ENCODE measurements at regions not wholly inside any gene's neighbourhood (a gene's known extent, or its start where the extent isn't known, plus 50 kb on each side); places are given as distances from the start of the nearest gene placed in this dataset.

DNA sequence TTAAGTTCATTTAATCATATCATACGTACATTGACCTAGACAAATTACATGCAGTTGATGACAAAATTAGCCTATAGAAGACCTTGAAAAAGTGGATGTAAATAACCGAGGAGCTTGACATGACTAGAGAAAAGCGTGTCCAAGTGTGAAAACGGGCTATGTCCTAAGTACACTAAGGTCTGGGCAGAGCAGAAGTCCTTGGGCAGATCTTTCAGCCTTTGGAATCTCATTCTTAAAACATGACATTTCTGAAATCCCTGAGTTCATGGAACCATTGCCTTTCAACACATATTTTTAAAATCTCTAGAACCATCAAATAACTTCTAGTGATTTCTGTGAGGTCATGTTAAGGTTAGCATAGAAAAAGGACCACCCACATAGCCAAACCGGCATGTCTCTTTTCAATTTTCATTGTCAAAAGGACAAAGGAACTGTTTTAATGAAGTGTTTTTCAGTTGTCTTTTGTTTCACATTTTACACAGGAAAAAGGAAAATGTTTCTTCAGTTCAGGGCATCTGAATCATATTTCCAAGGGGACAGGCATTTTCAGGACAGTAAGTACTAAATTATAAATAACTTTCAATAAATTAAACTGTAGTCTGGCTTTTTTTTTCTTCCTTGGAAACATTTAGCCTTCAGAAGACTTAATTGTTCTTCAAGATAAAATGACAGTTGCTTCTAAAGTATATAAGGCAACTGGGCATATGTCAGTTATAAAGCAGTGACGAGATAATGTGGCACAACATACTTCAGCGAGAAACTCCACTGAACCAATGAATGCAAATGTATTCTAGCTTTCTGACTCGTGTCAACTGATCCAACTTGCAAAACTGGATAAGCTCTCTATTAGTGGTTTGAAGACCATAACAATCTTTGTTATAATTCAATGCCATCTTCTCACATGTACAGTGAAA lies 416.8 kb downstream of the NFIB start:
- H4K5ac ChIP-seq (ENCODE audit: insufficient read length, low read depth, low read length), result no peak overlapping the region

More for the DNA sequence above, 416.8 kb downstream of the NFIB start:
- H3T11ph ChIP-seq (ENCODE audit: low read length), result no peak overlapping the region
- no peak overlapping the region for H2BK5ac ChIP-seq (ENCODE audit: insufficient read length, low read length)
- H3K14ac ChIP-seq (ENCODE audit: insufficient read depth, low read length), result no peak overlapping the region
- DNase-seq, result no peak
- no CpG with 5 or more reads among the region's 8 CpGs for WGBS (ENCODE audit: extremely low coverage, insufficient read length, low lambda C conversion rate)
- H4K91ac ChIP-seq (ENCODE audit: insufficient read length, low read depth, low read length), result no peak overlapping the region
- no peak overlapping the region for H3K9ac ChIP-seq (ENCODE audit: extremely low read depth, insufficient read length, low read length)
- no peak overlapping the region for H3K4ac ChIP-seq (ENCODE audit: low read depth, low read length)
- H3K79me1 ChIP-seq (ENCODE audit: insufficient read depth, low read depth, low read length, poor library complexity, severe bottlenecking), result no peaks in the 10 kb centered on the region
- H3K27me3 Mint-ChIP-seq (ENCODE audit: low read depth), result no peaks in the 10 kb centered on the region
- no peak overlapping the region for H2BK20ac ChIP-seq (ENCODE audit: low read depth, low read length, poor library complexity, severe bottlenecking)
- no peaks in the 10 kb centered on the region for H3K27me3 ChIP-seq (ENCODE audit: insufficient read depth, low read length)
- H3K4me2 ChIP-seq (ENCODE audit: insufficient read depth, insufficient read length, low read length), result no peak overlapping the region
- no peak overlapping the region for H2AK5ac ChIP-seq (ENCODE audit: insufficient read length, low read length)
- no peak overlapping the region for H3K27ac Mint-ChIP-seq
- peaks cover 3% of the 10 kb centered on the region; the same call in 1 of the 2 replicates for H3K4me1 ChIP-seq (ENCODE audit: insufficient read depth, low read length)
- H2BK12ac ChIP-seq (ENCODE audit: insufficient read length, low read depth, low read length), result no peak overlapping the region
- H3K23ac ChIP-seq (ENCODE audit: insufficient read length, low read depth, low read length), result no peak overlapping the region
- H3K9me3 ChIP-seq (ENCODE audit: control insufficient read depth, low read depth, low read length), result no peaks in the 10 kb centered on the region
- H3K23me2 ChIP-seq (ENCODE audit: insufficient read length, low read depth, low read length, poor library complexity, severe bottlenecking), result no peaks in the 10 kb centered on the region
- no peak for TF ChIP-seq CTCF (conservative IDR thresholded peaks at IDR 0.05)
- H4K20me1 ChIP-seq (ENCODE audit: control insufficient read depth, insufficient read depth, insufficient read length), result no peaks in the 10 kb centered on the region
- no peaks in the 10 kb centered on the region for H3K9me3 Mint-ChIP-seq
- H2BK15ac ChIP-seq (ENCODE audit: low read depth, low read length), result no peak overlapping the region
- H4K8ac ChIP-seq (replicated peaks; ENCODE audit: insufficient read length, low read depth, low read length), result no peak overlapping the region
- no peaks in the 10 kb centered on the region for H3K36me3 Mint-ChIP-seq (ENCODE audit: insufficient read depth in 1 of 3, low read depth in 3 of 3)
- H3K4me3 Mint-ChIP-seq, result no peak overlapping the region
- no peak overlapping the region for H2AFZ ChIP-seq (ENCODE audit: low read length)
- H3K27ac ChIP-seq (ENCODE audit: insufficient read length, low read depth, low read length), result no peak overlapping the region
- no peak overlapping the region for H3K56ac ChIP-seq (ENCODE audit: insufficient read length, low read depth, low read length)
- H3K4me1 Mint-ChIP-seq, result peaks cover 26 to 33% of the 10 kb centered on the region in 2 experiments
- no peak overlapping the region for H2BK120ac ChIP-seq (ENCODE audit: low read depth, low read length, poor library complexity, severe bottlenecking)
- no peak overlapping the region for H3K18ac ChIP-seq (ENCODE audit: insufficient read length, low read depth, low read length)
- no peaks in the 10 kb centered on the region for H3K79me2 ChIP-seq (ENCODE audit: insufficient read depth, low read length)
